ENCODE measurements at regions not wholly inside any gene's neighbourhood (a gene's known extent, or its start where the extent isn't known, plus 50 kb on each side); places are given as distances from the start of the nearest gene placed in this dataset.

DNA sequence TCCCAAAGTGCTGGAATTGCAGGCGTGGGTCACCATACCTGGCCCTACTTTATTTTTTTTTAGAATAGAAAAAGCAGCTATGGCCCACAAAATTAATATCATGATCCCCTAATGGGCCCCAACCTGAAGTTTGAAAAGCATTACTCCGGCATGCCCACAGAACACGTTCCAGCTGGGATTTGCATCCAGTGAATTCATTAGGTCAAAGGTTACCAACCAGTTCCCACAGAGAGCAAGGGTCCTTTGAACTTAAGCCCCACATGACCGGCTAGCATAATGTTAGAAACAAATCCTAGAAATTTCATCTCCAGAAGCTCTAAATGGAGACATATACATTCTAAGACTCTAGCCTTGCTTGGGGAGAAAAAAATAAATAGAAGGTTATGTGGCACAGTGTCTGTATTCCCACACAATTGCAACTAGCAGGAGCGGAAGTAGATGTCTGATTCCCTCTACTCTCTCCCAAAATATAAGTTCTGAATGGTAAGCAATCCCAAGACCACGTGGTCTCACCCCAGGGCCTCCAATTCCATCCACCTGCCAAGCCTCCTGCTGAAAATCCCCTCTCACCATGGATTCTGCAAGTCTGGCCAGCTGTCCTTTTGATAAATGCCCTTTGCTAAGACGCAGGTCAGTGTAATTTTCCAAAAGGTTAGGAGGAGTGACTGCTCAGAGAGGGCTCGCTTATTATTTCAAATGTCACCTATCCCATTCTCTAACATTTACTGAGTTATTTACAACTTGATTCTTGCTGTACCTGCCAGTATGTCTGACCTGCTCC lies 395.8 kb downstream of the NPIPA8 start:
- 45 to 52% methylated on average over 8 of the region's 8 CpGs for WGBS, 2 donors
- H3K9me3 ChIP-seq (ENCODE audit: control insufficient read depth, low read length): no peaks in the 10 kb centered on the region
- H3K4me1 ChIP-seq (ENCODE audit: control insufficient read depth in 1 of 2, insufficient read depth in 2 of 2, low read length in 2 of 2): no peaks in the 10 kb centered on the region
- ATAC-seq (ENCODE audit: low FRiP score): no peak
- no peak overlapping the region for H3K27ac ChIP-seq (ENCODE audit: low read depth in 1 of 2, low read length in 2 of 2)
- no peaks in the 10 kb centered on the region for H3K36me3 ChIP-seq (ENCODE audit: control insufficient read depth in 1 of 2, insufficient read depth in 2 of 2, low read length in 1 of 2)
- no peak for DNase-seq
- H3K27me3 ChIP-seq (ENCODE audit: control insufficient read depth in 1 of 2, insufficient read depth in 2 of 2, low read length in 1 of 2): no peaks in the 10 kb centered on the region
- intact Hi-C loops (cut with DNase I): no loop called here
- H3K4me3 ChIP-seq (ENCODE audit: low read length in 2 of 2): no peak overlapping the region

DNA sequence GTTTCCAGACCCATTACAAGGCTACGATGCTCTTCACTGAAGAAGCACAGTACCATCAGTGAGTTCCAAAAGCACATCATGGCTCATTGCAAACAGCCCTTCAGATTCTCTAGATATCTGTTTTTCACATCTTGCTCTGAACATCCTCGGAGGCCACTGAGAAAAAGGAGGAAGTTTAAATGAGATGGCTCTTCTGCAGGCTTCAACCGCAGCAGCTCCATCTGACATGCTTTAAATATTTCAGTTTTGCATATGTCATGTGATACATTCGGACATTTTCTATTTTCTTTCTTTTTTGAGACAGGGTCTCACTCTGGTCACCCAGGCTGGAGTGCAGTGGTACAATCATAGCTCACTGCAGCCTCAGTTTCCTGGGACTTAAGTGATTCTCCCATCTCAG lies 396.8 kb downstream of the NPIPA8 start:
- H3K27ac ChIP-seq (ENCODE audit: low read depth in 1 of 2, low read length in 2 of 2): no peak overlapping the region
- ATAC-seq (ENCODE audit: low FRiP score): no peak
- H3K4me1 ChIP-seq (ENCODE audit: control insufficient read depth in 1 of 2, insufficient read depth in 2 of 2, low read length in 2 of 2): no peaks in the 10 kb centered on the region
- no peaks in the 10 kb centered on the region for H3K27me3 ChIP-seq (ENCODE audit: control insufficient read depth in 1 of 2, insufficient read depth in 2 of 2, low read length in 1 of 2)
- no peaks in the 10 kb centered on the region for H3K36me3 ChIP-seq (ENCODE audit: control insufficient read depth in 1 of 2, insufficient read depth in 2 of 2, low read length in 1 of 2)
- no peak for DNase-seq
- H3K4me3 ChIP-seq (ENCODE audit: low read length in 2 of 2): no peak overlapping the region
- no peaks in the 10 kb centered on the region for H3K9me3 ChIP-seq (ENCODE audit: control insufficient read depth, low read length)
- intact Hi-C loops (cut with DNase I): no loop called here
- 57 to 64% methylated on average over 4 of the region's 4 CpGs for WGBS, 2 donors

DNA sequence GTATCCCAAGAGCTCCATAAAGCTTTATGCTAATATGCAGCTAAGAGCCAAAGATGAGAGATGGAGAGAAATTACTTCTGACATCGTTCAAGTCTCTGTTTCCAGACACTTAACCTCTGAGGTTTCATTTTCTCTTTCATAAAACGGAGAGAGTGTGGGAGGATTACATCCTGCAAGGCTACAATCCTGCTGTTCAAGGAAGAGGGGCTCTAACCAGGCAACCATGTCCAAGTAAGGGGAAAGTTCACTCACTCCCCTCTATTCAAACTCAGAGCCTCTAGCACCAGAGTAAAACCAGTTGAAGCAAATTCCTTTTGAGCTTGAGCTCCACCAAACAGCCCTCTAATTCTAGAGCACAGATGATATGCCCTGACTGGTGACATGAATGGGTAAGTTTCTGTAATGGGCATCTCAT lies 397.4 kb downstream of the NPIPA8 start:
- intact Hi-C loops (cut with DNase I): no loop called here
- WGBS, 2 donors: 24 to 27% methylated on average over 2 of the region's 2 CpGs
- Histone ChIP-seq H3K36me3 (ENCODE audit: control insufficient read depth in 1 of 2, insufficient read depth in 2 of 2, low read length in 1 of 2) (no peaks in the 10 kb centered on the region), H3K4me3 (ENCODE audit: low read length in 2 of 2) (no peak overlapping the region), H3K9me3 (ENCODE audit: control insufficient read depth, low read length) (no peaks in the 10 kb centered on the region), H3K4me1 (ENCODE audit: control insufficient read depth in 1 of 2, insufficient read depth in 2 of 2, low read length in 2 of 2) (no peaks in the 10 kb centered on the region), H3K27me3 (ENCODE audit: control insufficient read depth in 1 of 2, insufficient read depth in 2 of 2, low read length in 1 of 2) (no peaks in the 10 kb centered on the region), H3K27ac (ENCODE audit: low read depth in 1 of 2, low read length in 2 of 2) (no peak overlapping the region)
- DNase-seq (no peak), ATAC-seq (ENCODE audit: low FRiP score) (no peak)

DNA sequence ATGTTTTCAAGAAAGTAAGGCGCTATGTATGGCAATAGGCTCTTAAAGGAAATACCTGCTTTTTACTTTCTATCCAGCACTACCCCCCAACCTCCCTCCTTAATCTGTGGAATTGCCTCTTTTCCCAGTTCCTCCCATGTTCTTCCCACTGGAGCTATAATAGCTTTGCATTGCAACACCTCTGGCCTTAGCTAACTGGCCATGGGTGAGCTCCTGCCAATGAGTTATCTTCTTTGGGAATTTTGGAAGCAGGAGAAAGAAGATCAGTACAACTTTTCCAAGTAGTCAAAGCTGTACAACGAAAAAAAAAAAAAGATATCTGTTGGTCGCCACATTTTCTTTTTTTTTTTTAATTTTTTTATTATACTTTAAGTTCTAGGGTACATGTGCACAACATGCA lies 398.0 kb downstream of the NPIPA8 start:
- no peak overlapping the region for H3K4me3 ChIP-seq (ENCODE audit: low read length in 2 of 2)
- intact Hi-C loops (cut with DNase I): no loop called here
- H3K4me1 ChIP-seq (ENCODE audit: control insufficient read depth in 1 of 2, insufficient read depth in 2 of 2, low read length in 2 of 2): no peaks in the 10 kb centered on the region
- H3K27me3 ChIP-seq (ENCODE audit: control insufficient read depth in 1 of 2, insufficient read depth in 2 of 2, low read length in 1 of 2): no peaks in the 10 kb centered on the region
- H3K36me3 ChIP-seq (ENCODE audit: control insufficient read depth in 1 of 2, insufficient read depth in 2 of 2, low read length in 1 of 2): no peaks in the 10 kb centered on the region
- peak; percentile 70 for ATAC-seq (ENCODE audit: low FRiP score)
- WGBS, 2 donors: 80 to 83% methylated on average over 3 of the region's 3 CpGs
- no peaks in the 10 kb centered on the region for H3K9me3 ChIP-seq (ENCODE audit: control insufficient read depth, low read length)
- no peak overlapping the region for H3K27ac ChIP-seq (ENCODE audit: low read depth in 1 of 2, low read length in 2 of 2)
- DNase-seq: no peak

DNA sequence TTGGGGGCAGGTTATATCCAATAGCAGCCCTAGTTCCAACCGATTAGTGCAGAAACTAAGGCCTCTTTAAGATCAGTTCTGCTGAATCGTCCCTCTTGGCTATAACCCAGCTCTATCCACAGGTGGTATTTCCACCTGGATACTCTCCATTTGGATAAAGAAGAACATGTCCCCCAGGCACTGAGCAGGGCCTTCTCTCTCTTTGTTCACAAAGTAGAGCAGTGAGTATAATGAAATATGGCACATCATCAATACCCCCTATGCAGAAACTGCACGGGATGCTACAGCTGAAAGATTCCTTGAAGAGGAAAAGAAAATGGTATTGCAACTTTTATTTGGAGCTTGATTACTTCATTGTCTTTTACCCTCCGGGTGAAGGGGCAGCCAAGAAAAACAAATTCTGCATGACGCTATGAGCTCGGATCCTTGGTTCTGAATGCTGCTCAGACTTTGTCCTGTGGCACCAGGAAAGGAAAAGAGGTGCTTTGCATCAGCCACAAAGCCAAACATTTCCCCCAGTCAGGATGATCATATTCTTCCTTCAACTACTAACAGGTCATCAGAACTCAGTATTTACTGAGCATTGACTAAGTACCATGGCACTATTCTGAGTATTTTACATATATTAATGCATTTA lies 399.7 kb downstream of the NPIPA8 start:
- WGBS, 2 donors: 47 to 63% methylated on average over 6 of the region's 6 CpGs

DNA sequence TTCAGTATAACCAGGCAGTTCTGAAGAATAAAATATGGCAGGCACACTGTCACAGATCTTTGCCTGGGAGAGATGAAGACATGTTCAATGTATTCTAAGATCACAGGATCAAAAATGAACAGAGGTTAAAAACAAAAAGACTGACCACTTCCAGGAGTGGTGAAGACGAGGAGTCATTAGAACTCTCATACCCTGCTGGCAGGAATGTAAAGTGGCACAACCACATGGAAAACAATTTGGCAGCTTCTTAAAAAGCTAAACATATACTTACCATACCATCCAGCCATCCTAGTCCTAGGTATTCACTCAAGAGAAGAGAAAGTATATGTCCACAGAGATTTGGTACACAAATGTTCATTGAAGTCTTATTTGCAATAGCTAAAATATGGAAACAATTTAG lies 406.3 kb downstream of the NPIPA8 start:
- Histone ChIP-seq H3K27me3 (ENCODE audit: control insufficient read depth in 1 of 2, insufficient read depth in 2 of 2, low read length in 1 of 2) (no peaks in the 10 kb centered on the region), H3K4me1 (ENCODE audit: control insufficient read depth in 1 of 2, insufficient read depth in 2 of 2, low read length in 2 of 2) (no peaks in the 10 kb centered on the region), H3K4me3 (ENCODE audit: low read length in 2 of 2) (no peak overlapping the region), H3K9me3 (ENCODE audit: control insufficient read depth, low read length) (no peaks in the 10 kb centered on the region), H3K36me3 (ENCODE audit: control insufficient read depth in 1 of 2, insufficient read depth in 2 of 2, low read length in 1 of 2) (no peaks in the 10 kb centered on the region), H3K27ac (ENCODE audit: low read depth in 1 of 2, low read length in 2 of 2) (no peak overlapping the region)
- ATAC-seq (ENCODE audit: low FRiP score): no peak
- intact Hi-C loops (cut with DNase I): no loop called here
- DNase-seq: no peak
- 20 to 51% methylated on average over 1 of the region's 1 CpG for WGBS, 2 donors

More for the DNA sequence above, 399.7 kb downstream of the NPIPA8 start:
- ATAC-seq (ENCODE audit: low FRiP score): no peak
- no peak for DNase-seq
- Histone ChIP-seq H3K36me3 (ENCODE audit: control insufficient read depth in 1 of 2, insufficient read depth in 2 of 2, low read length in 1 of 2) (no peaks in the 10 kb centered on the region), H3K27me3 (ENCODE audit: control insufficient read depth in 1 of 2, insufficient read depth in 2 of 2, low read length in 1 of 2) (no peaks in the 10 kb centered on the region), H3K4me1 (ENCODE audit: control insufficient read depth in 1 of 2, insufficient read depth in 2 of 2, low read length in 2 of 2) (no peaks in the 10 kb centered on the region), H3K4me3 (ENCODE audit: low read length in 2 of 2) (no peak overlapping the region), H3K27ac (ENCODE audit: low read depth in 1 of 2, low read length in 2 of 2) (no peak overlapping the region), H3K9me3 (ENCODE audit: control insufficient read depth, low read length) (no peaks in the 10 kb centered on the region)
- intact Hi-C loops (cut with DNase I): no loop called here

DNA sequence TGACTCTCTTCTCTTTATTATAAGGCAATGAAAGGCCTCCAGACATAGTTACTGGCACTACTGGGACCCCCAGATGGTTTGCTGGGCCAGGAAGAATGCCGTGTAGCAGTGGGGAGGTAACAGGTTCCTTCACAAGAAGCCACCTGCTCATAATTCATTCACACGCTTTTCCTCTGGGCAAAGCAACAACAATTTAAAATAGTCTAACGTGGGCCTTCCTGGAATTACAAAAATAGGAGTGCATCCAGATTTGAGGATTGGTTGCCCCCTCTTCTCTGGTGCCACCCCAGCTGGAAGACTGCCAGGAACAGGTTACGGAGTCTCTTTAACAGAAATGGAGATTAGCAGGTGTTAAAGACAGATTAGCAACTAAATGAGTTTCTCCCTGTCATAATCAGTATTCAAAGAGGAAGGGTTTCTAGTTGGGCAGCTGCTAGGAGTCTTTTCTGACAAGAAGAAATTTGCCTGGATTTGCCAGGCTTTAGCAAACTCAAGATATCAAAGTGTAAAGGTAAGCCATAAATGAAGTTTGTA lies 409.6 kb downstream of the NPIPA8 start:
- intact Hi-C loops (cut with DNase I): no loop called here
- ATAC-seq (ENCODE audit: low FRiP score) (no peak), DNase-seq (no peak)
- no peaks in the 10 kb centered on the region for H3K9me3 ChIP-seq (ENCODE audit: control insufficient read depth, low read length)
- no peak overlapping the region for H3K27ac ChIP-seq (ENCODE audit: low read depth in 1 of 2, low read length in 2 of 2)
- H3K36me3 ChIP-seq (ENCODE audit: control insufficient read depth in 1 of 2, insufficient read depth in 2 of 2, low read length in 1 of 2): no peaks in the 10 kb centered on the region
- WGBS, 2 donors: 55 to 58% methylated on average over 4 of the region's 4 CpGs
- no peaks in the 10 kb centered on the region for H3K4me1 ChIP-seq (ENCODE audit: control insufficient read depth in 1 of 2, insufficient read depth in 2 of 2, low read length in 2 of 2)
- H3K4me3 ChIP-seq (ENCODE audit: low read length in 2 of 2): no peak overlapping the region
- no peaks in the 10 kb centered on the region for H3K27me3 ChIP-seq (ENCODE audit: control insufficient read depth in 1 of 2, insufficient read depth in 2 of 2, low read length in 1 of 2)

DNA sequence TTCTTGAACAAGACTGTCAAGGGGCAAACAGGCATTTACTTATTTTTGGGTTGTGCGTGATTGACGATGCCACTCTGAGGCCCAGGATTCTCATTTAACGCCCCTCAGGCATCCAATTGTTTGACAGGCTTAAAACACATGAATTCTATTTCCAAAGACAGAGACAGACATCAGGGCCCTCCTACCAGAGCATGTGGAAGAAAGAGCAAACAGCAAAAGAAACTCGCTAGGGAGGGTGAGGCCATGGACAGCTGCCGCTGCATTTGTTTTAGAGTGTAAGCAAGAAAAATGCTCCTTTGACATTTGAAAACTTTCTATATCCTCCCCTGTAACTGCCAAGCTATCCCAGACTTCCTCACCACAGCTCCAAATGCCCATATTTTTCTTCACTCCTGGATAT lies 410.1 kb downstream of the NPIPA8 start:
- WGBS, 2 donors: 62 to 67% methylated on average over 5 of the region's 5 CpGs
- H3K9me3 ChIP-seq (ENCODE audit: control insufficient read depth, low read length): peaks cover 2% of the 10 kb centered on the region
- ATAC-seq (ENCODE audit: low FRiP score): no peak
- no peaks in the 10 kb centered on the region for H3K4me1 ChIP-seq (ENCODE audit: control insufficient read depth in 1 of 2, insufficient read depth in 2 of 2, low read length in 2 of 2)
- H3K27ac ChIP-seq (ENCODE audit: low read depth in 1 of 2, low read length in 2 of 2): no peak overlapping the region
- no peak for DNase-seq
- intact Hi-C loops (cut with DNase I): no loop called here
- no peak overlapping the region for H3K4me3 ChIP-seq (ENCODE audit: low read length in 2 of 2)
- no peaks in the 10 kb centered on the region for H3K27me3 ChIP-seq (ENCODE audit: control insufficient read depth in 1 of 2, insufficient read depth in 2 of 2, low read length in 1 of 2)
- H3K36me3 ChIP-seq (ENCODE audit: control insufficient read depth in 1 of 2, insufficient read depth in 2 of 2, low read length in 1 of 2): no peaks in the 10 kb centered on the region

DNA sequence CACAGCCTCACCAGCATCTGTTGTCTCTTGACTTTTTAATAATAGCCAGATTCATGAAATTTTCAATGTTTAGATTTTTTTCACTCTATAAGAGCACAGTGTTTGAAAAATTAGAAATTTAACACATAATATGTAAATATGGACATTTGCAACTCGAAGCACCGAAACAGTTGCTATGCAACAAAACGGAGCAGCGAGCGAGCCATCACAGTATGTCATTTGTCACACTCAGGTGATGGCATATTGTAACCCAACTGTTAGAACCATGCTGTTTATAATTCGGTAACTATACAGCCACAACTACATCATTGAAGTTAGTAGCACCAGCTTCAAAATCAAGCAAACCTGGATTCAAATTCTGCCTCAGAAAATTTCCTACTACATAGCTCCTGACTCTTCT lies 410.8 kb downstream of the NPIPA8 start:
- no peaks in the 10 kb centered on the region for H3K36me3 ChIP-seq (ENCODE audit: control insufficient read depth in 1 of 2, insufficient read depth in 2 of 2, low read length in 1 of 2)
- WGBS, 2 donors: 85 to 87% methylated on average over 6 of the region's 6 CpGs
- no peak for DNase-seq
- no peak for ATAC-seq (ENCODE audit: low FRiP score)
- no peaks in the 10 kb centered on the region for H3K27me3 ChIP-seq (ENCODE audit: control insufficient read depth in 1 of 2, insufficient read depth in 2 of 2, low read length in 1 of 2)
- no peak overlapping the region for H3K4me3 ChIP-seq (ENCODE audit: low read length in 2 of 2)
- H3K4me1 ChIP-seq (ENCODE audit: control insufficient read depth in 1 of 2, insufficient read depth in 2 of 2, low read length in 2 of 2): no peaks in the 10 kb centered on the region
- no peak overlapping the region for H3K27ac ChIP-seq (ENCODE audit: low read depth in 1 of 2, low read length in 2 of 2)
- H3K9me3 ChIP-seq (ENCODE audit: control insufficient read depth, low read length): peaks cover 3% of the 10 kb centered on the region
- intact Hi-C loops (cut with DNase I): no loop called here
